IMR-90 (cell line): ENCODE measurements at regions not wholly inside any gene's neighbourhood (a gene's known extent, or its start where the extent isn't known, plus 50 kb on each side); places are given as distances from the start of the nearest gene placed in this dataset.

Experiments used
- ATAC-seq: fragments of 200-7000 bp; cut with Tn5 transposase; 2 replicates; pipeline ENCODE4 v1.9.1; 2020; ENCODE audit warnings: low read depth, mild to moderate bottlenecking, moderate library complexity
- BruUV-seq: library from RNA; stranded (reverse); fragments of 400-500 nt; replicated peaks from 2 replicates; lab custom pipeline; 2021; lab: Mats Ljungman, UMichigan
- CTCF ChIA-PET: fragments of 300-600 bp; formaldehyde crosslinking; extraction: SDS; loops from one replicate; lab custom pipeline; 2021; ENCODE audit warnings: antibody characterized with exemption; lab: Yijun Ruan, JAX
- POLR2A ChIA-PET: fragments of 300-600 bp; sonication (Branson Sonifier 250); formaldehyde crosslinking; loops from one replicate; lab custom pipeline; 2022; ENCODE audit warnings: antibody characterized with exemption; ENCODE audit not compliant: unreplicated experiment; lab: Charles Lee
- DNase-seq: peaks from one replicate; pipeline ENCODE4 v3.0.0; 2013
- H2AFZ ChIP-seq: replicated peaks from 2 replicates; pipeline ENCODE3; 2013; ENCODE audit warnings: low read length, mild to moderate bottlenecking; ENCODE audit not compliant: poor library complexity
- H2AK5ac ChIP-seq: 2 replicates; pipeline ENCODE4 v1.6.1; 2013; ENCODE audit warnings: low read depth, low read length, inconsistent platforms
- H2AK9ac ChIP-seq: replicated peaks from 2 replicates; pipeline ENCODE3; 2013; ENCODE audit warnings: mild to moderate bottlenecking, low read depth, low read length, moderate library complexity; ENCODE audit not compliant: poor library complexity
- H2BK120ac ChIP-seq: 2 replicates; pipeline ENCODE4 v1.6.1; 2013; ENCODE audit warnings: low read depth, low read length, inconsistent platforms
- H2BK15ac ChIP-seq: 3 replicates; pipeline ENCODE4 v1.6.1; 2013; ENCODE audit warnings: low read depth, low read length, inconsistent platforms
- H2BK20ac ChIP-seq: 2 replicates; pipeline ENCODE4 v1.6.1; 2013; ENCODE audit warnings: low read depth, mild to moderate bottlenecking, inconsistent platforms, low read length, moderate library complexity
- H2BK5ac ChIP-seq: 2 replicates; pipeline ENCODE4 v1.6.1; 2013; ENCODE audit warnings: mild to moderate bottlenecking, low read depth, low read length, inconsistent platforms; ENCODE audit not compliant: poor library complexity, severe bottlenecking
- H3K14ac ChIP-seq: replicated peaks from 2 replicates; pipeline ENCODE4 v1.6.1; 2013; ENCODE audit warnings: low read depth, low read length, inconsistent platforms
- H3K18ac ChIP-seq: 2 replicates; pipeline ENCODE4 v1.6.1; 2013; ENCODE audit warnings: low read depth, low read length, control low read depth
- H3K23ac ChIP-seq: 2 replicates; pipeline ENCODE4 v1.6.1; 2013; ENCODE audit warnings: low read depth, low read length, inconsistent platforms
- H3K27ac ChIP-seq: 2 replicates; pipeline ENCODE4 v1.5.1; 2013; ENCODE audit warnings: mild to moderate bottlenecking, control low read depth, low read length; ENCODE audit not compliant: insufficient read depth
- H3K27me3 ChIP-seq: 2 replicates; pipeline ENCODE4 v1.6.1; 2013; ENCODE audit warnings: low read length; ENCODE audit not compliant: control insufficient read depth, insufficient read depth
- H3K36me3 ChIP-seq: 2 replicates; pipeline ENCODE4 v1.6.1; 2013; ENCODE audit warnings: low read length, mixed read lengths; ENCODE audit not compliant: control insufficient read depth, insufficient read depth
- H3K4ac ChIP-seq: 2 replicates; pipeline ENCODE4 v1.6.1; 2013; ENCODE audit warnings: low read depth, low read length, inconsistent platforms
- H3K4me1 ChIP-seq: 2 replicates; pipeline ENCODE4 v1.6.1; 2013; ENCODE audit warnings: low read length, mixed read lengths; ENCODE audit not compliant: control insufficient read depth, insufficient read depth
- H3K4me2 ChIP-seq: 2 replicates; pipeline ENCODE4 v1.6.1; 2013; ENCODE audit warnings: low read depth, mild to moderate bottlenecking, control low read depth, low read length, moderate library complexity
- H3K4me3 ChIP-seq: 2 replicates; pipeline ENCODE4 v1.5.1; 2013; ENCODE audit warnings: low read depth, mild to moderate bottlenecking, control low read depth, low read length, moderate library complexity; ENCODE audit not compliant: insufficient read depth
- H3K56ac ChIP-seq: 2 replicates; pipeline ENCODE4 v1.6.1; 2013; ENCODE audit warnings: low read length, inconsistent platforms; ENCODE audit not compliant: insufficient read depth; ENCODE audit errors: extremely low read depth
- H3K79me1 ChIP-seq, 2 experiments: 2 replicates each; pipeline ENCODE4 v1.6.1; 2013; ENCODE audit warnings: low read length in 2 of 2, inconsistent platforms in 1 of 2, low read depth in 1 of 2
- H3K9ac ChIP-seq: 2 replicates; pipeline ENCODE4 v1.6.1; 2013; ENCODE audit warnings: low read depth, low read length, control low read depth
- H3K9me1 ChIP-seq: 2 replicates; pipeline ENCODE4 v1.6.1; 2013; ENCODE audit warnings: low read length, inconsistent platforms; ENCODE audit not compliant: insufficient read depth
- H3K9me3 ChIP-seq: 2 replicates; pipeline ENCODE4 v1.6.1; 2013; ENCODE audit warnings: low read length; ENCODE audit not compliant: control insufficient read depth, insufficient read depth
- H4K20me1 ChIP-seq: 2 replicates; pipeline ENCODE4 v1.6.1; 2013; ENCODE audit warnings: low read length, inconsistent platforms; ENCODE audit not compliant: insufficient read depth
- H4K5ac ChIP-seq: 2 replicates; pipeline ENCODE4 v1.6.1; 2013; ENCODE audit warnings: mild to moderate bottlenecking, low read depth, low read length, control low read depth
- H4K8ac ChIP-seq, 2 experiments: 2 replicates each; pipeline ENCODE4 v1.6.1; 2013; ENCODE audit warnings: low read depth in 2 of 2, low read length in 2 of 2, control low read depth in 1 of 2, inconsistent platforms in 1 of 2
- H4K91ac ChIP-seq: 2 replicates; pipeline ENCODE4 v1.6.1; 2013; ENCODE audit warnings: low read depth, low read length, inconsistent platforms; ENCODE audit not compliant: insufficient read depth
- BHLHE40 ChIP-seq: fragments of 150-350 bp; IDR thresholded peaks from 2 replicates; pipeline ENCODE4 v1.6.1; 2016; ENCODE audit warnings: mild to moderate bottlenecking, low read depth, low read length
- CEBPB ChIP-seq: IDR thresholded peaks from 2 replicates; pipeline ENCODE4 v1.6.1; 2012; ENCODE audit warnings: low read depth, low read length, improper control_type of control experiment
- ELK1 ChIP-seq: fragments of 150-350 bp; IDR thresholded peaks from 2 replicates; pipeline ENCODE4 v1.6.1; 2016; ENCODE audit warnings: low read depth, mild to moderate bottlenecking, low read length, moderate library complexity, borderline replicate concordance
- FOS ChIP-seq: fragments of 150-350 bp; IDR thresholded peaks from 2 replicates; pipeline ENCODE4 v1.6.1; 2016; ENCODE audit warnings: low read depth, low read length
- NFE2L2 ChIP-seq: fragments of 150-350 bp; IDR thresholded peaks from 2 replicates; pipeline ENCODE4 v1.6.1; 2016; ENCODE audit warnings: low read depth, mild to moderate bottlenecking, low read length
- POLR2A ChIP-seq: IDR thresholded peaks from 2 replicates; pipeline ENCODE4 v1.6.1; 2012; ENCODE audit warnings: mild to moderate bottlenecking, low read depth, low read length
- RFX5 ChIP-seq: IDR thresholded peaks from 2 replicates; pipeline ENCODE4 v1.8.0; 2012; ENCODE audit warnings: low read depth, mild to moderate bottlenecking, low read length, moderate library complexity
- USF2 ChIP-seq: fragments of 150-350 bp; IDR thresholded peaks from 2 replicates; pipeline ENCODE4 v1.6.1; 2017; ENCODE audit warnings: mild to moderate bottlenecking, antibody characterized with exemption, low read length, low read depth
- WGBS, 2 experiments: methylation state at CpG; one replicate each; pipeline versions ENCODE4 v1.1.5 to v1.1.7; 2013; ENCODE audit warnings: missing lambda C conversion rate in 2 of 2; ENCODE audit not compliant: insufficient read length in 1 of 2; ENCODE audit errors: extremely low coverage in 2 of 2; 5-methylcytosine and 5-hydroxymethylcytosine counted together
- dilution Hi-C: fragments of 300-500 bp; cut with HindIII; formaldehyde crosslinking; loops from one replicate; pipeline ENCODE4 v1.14.3; 2018; ENCODE audit warnings: low sequenced_read_pairs; ENCODE audit not compliant: unreplicated experiment
- in situ Hi-C: fragments of 300-500 bp; cut with MboI; formaldehyde crosslinking; loops from 3 replicates; pipeline ENCODE4 v1.14.3; 2019; ENCODE audit warnings: low sequenced_read_pairs, inconsistent platforms, mixed read lengths
- intact Hi-C: fragments of 100-400 bp; cut with micrococcal nuclease; formaldehyde crosslinking; loops from 2 replicates; pipeline ENCODE4 v1.10.0; 2022
- TF ChIP-seq, protein P1 (sequence below): conservative IDR thresholded peaks from 2 replicates; pipeline ENCODE4 v1.5.1; 2012; ENCODE audit warnings: mild to moderate bottlenecking, low read depth, low read length, improper control_type of control experiment

DNA sequence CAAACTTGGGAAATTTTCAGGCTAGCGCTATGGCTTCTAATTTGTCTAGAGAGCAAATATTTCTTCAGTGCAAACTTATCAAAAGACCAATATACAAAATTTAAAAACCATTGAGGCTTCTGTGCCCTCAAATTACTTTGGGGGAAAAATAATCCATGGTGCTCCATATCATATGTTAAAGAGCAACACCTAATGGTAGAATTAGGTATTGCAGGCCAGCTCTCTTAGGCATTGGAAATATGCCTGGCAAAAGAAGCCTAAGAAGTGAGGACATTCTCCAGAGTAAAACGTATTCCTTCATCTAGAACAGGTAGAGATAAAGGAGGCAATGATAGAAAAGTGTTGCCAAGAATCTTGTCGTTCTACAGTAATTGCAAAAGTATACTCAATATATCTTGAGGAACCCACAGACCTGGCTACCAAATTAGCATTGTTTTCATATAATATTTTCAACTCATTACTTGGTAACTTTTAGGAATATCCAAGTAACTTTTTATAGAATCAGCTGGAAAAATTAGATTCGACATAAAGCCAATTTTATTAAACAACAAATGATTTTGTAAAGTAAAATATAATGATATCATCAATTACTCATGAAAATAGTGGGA lies 401.1 kb downstream of the BCL11A start:
- H4K8ac ChIP-seq: no peak overlapping the region
- no peak overlapping the region for H2AFZ ChIP-seq
- no peak overlapping the region for H2AK5ac ChIP-seq
- peaks cover 2% of the 10 kb centered on the region for H3K9me3 ChIP-seq
- ChIA-PET POLR2A (no interaction called here), CTCF (interaction anchor here (1.3 kb wide), 1 partner anchor 383 kb away, joined by 4 read pairs; no protein-coding TSS in a partner anchor)
- H3K79me1 ChIP-seq: no peaks in the 10 kb centered on the region
- H2BK20ac ChIP-seq: no peak overlapping the region
- WGBS, 2 experiments: no CpG with 5 or more reads among the region's 4 CpGs
- H3K4me2 ChIP-seq: no peak overlapping the region
- no peak overlapping the region for H2BK120ac ChIP-seq
- H3K23ac ChIP-seq: no peak overlapping the region
- no peak overlapping the region for H3K56ac ChIP-seq
- no peak overlapping the region for H2BK15ac ChIP-seq
- intact Hi-C loops: no loop called here
- BruUV-seq: no TSS peak
- H4K20me1 ChIP-seq: no peaks in the 10 kb centered on the region
- ATAC-seq (no peak), DNase-seq (peak; percentile 12)
- H3K4me1 ChIP-seq: no peaks in the 10 kb centered on the region
- no peak overlapping the region for H3K14ac ChIP-seq
- H3K27ac ChIP-seq: no peak overlapping the region
- H2AK9ac ChIP-seq: no peak overlapping the region
- H3K9ac ChIP-seq: no peak overlapping the region
- H3K18ac ChIP-seq: no peak overlapping the region
- no peaks in the 10 kb centered on the region for H3K9me1 ChIP-seq
- H4K91ac ChIP-seq: no peak overlapping the region
- no peak overlapping the region for H3K4ac ChIP-seq
- no peak overlapping the region for H2BK5ac ChIP-seq
- no peak overlapping the region for H3K4me3 ChIP-seq
- no peak for TF ChIP-seq RFX5
- no peak for TF ChIP-seq BHLHE40
- TF ChIP-seq CEBPB: no peak
- TF ChIP-seq USF2: no peak
- TF ChIP-seq FOS: no peak
- TF ChIP-seq NFE2L2: no peak
- no peak for TF ChIP-seq ELK1
- TF ChIP-seq POLR2A: no peak
- TF ChIP-seq, protein P1, sequence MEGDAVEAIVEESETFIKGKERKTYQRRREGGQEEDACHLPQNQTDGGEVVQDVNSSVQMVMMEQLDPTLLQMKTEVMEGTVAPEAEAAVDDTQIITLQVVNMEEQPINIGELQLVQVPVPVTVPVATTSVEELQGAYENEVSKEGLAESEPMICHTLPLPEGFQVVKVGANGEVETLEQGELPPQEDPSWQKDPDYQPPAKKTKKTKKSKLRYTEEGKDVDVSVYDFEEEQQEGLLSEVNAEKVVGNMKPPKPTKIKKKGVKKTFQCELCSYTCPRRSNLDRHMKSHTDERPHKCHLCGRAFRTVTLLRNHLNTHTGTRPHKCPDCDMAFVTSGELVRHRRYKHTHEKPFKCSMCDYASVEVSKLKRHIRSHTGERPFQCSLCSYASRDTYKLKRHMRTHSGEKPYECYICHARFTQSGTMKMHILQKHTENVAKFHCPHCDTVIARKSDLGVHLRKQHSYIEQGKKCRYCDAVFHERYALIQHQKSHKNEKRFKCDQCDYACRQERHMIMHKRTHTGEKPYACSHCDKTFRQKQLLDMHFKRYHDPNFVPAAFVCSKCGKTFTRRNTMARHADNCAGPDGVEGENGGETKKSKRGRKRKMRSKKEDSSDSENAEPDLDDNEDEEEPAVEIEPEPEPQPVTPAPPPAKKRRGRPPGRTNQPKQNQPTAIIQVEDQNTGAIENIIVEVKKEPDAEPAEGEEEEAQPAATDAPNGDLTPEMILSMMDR: peak; percentile 46
- no peak overlapping the region for H4K5ac ChIP-seq
- dilution Hi-C loops: no loop called here
- in situ Hi-C loops: no loop called here
- no peaks in the 10 kb centered on the region for H3K27me3 ChIP-seq
- H3K36me3 ChIP-seq: no peaks in the 10 kb centered on the region
